ENCODE measurements at regions not wholly inside any gene's neighbourhood (a gene's known extent, or its start where the extent isn't known, plus 50 kb on each side); places are given as distances from the start of the nearest gene placed in this dataset.
"Not testable (repeated sequence)": the region's sequence is repeated elsewhere in the genome, so short reads cannot be mapped to it uniquely, and the experiment has no call there.

- H3K4me3 ChIP-seq (replicated peaks in 1 of 3), result no peak overlapping the region
- H3K27me3 ChIP-seq, result no peaks in the 10 kb centered on the region
- TF ChIP-seq, protein P1, sequence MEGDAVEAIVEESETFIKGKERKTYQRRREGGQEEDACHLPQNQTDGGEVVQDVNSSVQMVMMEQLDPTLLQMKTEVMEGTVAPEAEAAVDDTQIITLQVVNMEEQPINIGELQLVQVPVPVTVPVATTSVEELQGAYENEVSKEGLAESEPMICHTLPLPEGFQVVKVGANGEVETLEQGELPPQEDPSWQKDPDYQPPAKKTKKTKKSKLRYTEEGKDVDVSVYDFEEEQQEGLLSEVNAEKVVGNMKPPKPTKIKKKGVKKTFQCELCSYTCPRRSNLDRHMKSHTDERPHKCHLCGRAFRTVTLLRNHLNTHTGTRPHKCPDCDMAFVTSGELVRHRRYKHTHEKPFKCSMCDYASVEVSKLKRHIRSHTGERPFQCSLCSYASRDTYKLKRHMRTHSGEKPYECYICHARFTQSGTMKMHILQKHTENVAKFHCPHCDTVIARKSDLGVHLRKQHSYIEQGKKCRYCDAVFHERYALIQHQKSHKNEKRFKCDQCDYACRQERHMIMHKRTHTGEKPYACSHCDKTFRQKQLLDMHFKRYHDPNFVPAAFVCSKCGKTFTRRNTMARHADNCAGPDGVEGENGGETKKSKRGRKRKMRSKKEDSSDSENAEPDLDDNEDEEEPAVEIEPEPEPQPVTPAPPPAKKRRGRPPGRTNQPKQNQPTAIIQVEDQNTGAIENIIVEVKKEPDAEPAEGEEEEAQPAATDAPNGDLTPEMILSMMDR (IDR thresholded peaks at IDR 0.05), result no peak
- TF ChIP-seq POLR2A (IDR thresholded peaks at IDR 0.05), result no peak
- intact Hi-C loops (cut with DNase I), result no loop called here
- H3K4me1 ChIP-seq, result no peaks in the 10 kb centered on the region
- DNase-seq, result no peak
- H3K36me3 ChIP-seq, result no peaks in the 10 kb centered on the region
- no peak overlapping the region for H3K27ac ChIP-seq
- no peaks in the 10 kb centered on the region for H3K9me3 ChIP-seq
- WGBS, 2 donors, result 92 to 95% methylated on average over 11 to 13 of the region's 14 CpGs
These were observed 292.1 kb downstream of the ADGRD1 start for GRCh38 chr12:131245564-131246355.

- H3K36me3 ChIP-seq; H3K27me3 ChIP-seq; H3K4me1 ChIP-seq; DNase-seq; H3K4me3 ChIP-seq (replicated peaks in 1 of 3); H3K9me3 ChIP-seq; H3K27ac ChIP-seq; intact Hi-C loops (cut with DNase I): not testable (repeated sequence)
- 70 to 71% methylated on average over 10 to 11 of the region's 15 CpGs for whole genome bisulfite sequencing, 2 donors
These were observed 293.5 kb downstream of the ADGRD1 start for GRCh38 chr12:131247026-131247725.

DNA sequence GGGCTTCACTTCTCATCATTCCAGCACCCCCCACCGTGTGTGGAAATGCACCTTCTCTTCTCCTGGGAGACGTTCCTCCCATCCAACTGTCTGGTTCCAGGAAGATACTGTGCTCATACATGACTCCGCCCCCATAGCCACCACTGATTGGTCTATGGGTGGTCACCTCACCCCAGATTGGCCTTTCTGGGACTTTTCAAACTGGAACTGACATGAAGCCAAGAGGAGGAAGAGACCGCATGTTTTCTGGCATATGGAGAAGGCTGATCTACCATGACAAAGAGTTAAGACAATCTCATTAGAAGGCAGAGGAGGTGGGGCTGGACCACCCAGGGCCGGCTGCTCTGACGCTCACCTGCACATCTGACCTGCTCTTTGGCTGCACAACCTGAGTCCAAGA lies 294.2 kb downstream of the ADGRD1 start:
- H3K4me1 ChIP-seq; H3K27me3 ChIP-seq; H3K4me3 ChIP-seq (replicated peaks in 1 of 3); DNase-seq; H3K9me3 ChIP-seq; intact Hi-C loops (cut with DNase I); H3K27ac ChIP-seq; H3K36me3 ChIP-seq: not testable (repeated sequence)
- 87% methylated on average over 6 of the region's 6 CpGs for WGBS, 2 donors

- no peak for DNase-seq
These were observed 295.7 kb downstream of the ADGRD1 start for GRCh38 chr12:131249246-131250027.

GRCh38 chr12:131250028-131250950 lies 296.6 kb downstream of the ADGRD1 start:
- 66 to 75% methylated on average over 19 to 20 of the region's 20 CpGs for WGBS, 2 donors
- Histone ChIP-seq H3K4me1 (no peaks in the 10 kb centered on the region), H3K9me3 (no peaks in the 10 kb centered on the region), H3K27ac (no peak overlapping the region), H3K36me3 (no peaks in the 10 kb centered on the region), H3K27me3 (no peaks in the 10 kb centered on the region), H3K4me3 (replicated peaks in 1 of 3) (no peak overlapping the region)
- TF ChIP-seq POLR2A (IDR thresholded peaks at IDR 0.05), result no peak
- TF ChIP-seq, protein P1 (IDR thresholded peaks at IDR 0.05), result no peak
- intact Hi-C loops (cut with DNase I), result no loop called here
- DNase-seq, result no peak

More at GRCh38 chr12:131249246-131250027, 295.7 kb downstream of the ADGRD1 start:
- no peak overlapping the region for H3K27ac ChIP-seq
- intact Hi-C loops (cut with DNase I), result no loop called here
- H3K36me3 ChIP-seq, result no peaks in the 10 kb centered on the region
- WGBS, 2 donors, result 57 to 59% methylated on average over 4 of the region's 4 CpGs
- no peaks in the 10 kb centered on the region for H3K4me1 ChIP-seq
- no peaks in the 10 kb centered on the region for H3K27me3 ChIP-seq
- TF ChIP-seq POLR2A (IDR thresholded peaks at IDR 0.05), result no peak
- TF ChIP-seq, protein P1 (IDR thresholded peaks at IDR 0.05), result no peak
- no peaks in the 10 kb centered on the region for H3K9me3 ChIP-seq
- H3K4me3 ChIP-seq (replicated peaks in 1 of 3), result no peak overlapping the region
